Body of pancreas (tissue), 4 donors: ENCODE measurements at regions not wholly inside any gene's neighbourhood (a gene's known extent, or its start where the extent isn't known, plus 50 kb on each side); places are given as distances from the start of the nearest gene placed in this dataset.

Experiments used
- CTCF ChIP-seq, 7 experiments: fragments of 450-650 bp in 4 of 7; fragments of 200-600 bp in 3 of 7; sonication (generic) in 3 of 7; IDR thresholded peaks; one replicate each; pipeline ENCODE4 v1.5.1; 2016 to 2019; ENCODE audit warnings: antibody characterized with exemption in 7 of 7
- POLR2A ChIP-seq, 3 donors: fragments of 450-650 bp; IDR thresholded peaks; one replicate each; pipeline ENCODE4 v1.6.1; 2016; ENCODE audit warnings: antibody characterized with exemption in 3 of 3, mild to moderate bottlenecking in 2 of 3

GRCh38 chr13:106649495-106649894, 81.6 kb upstream of the ARGLU1 start:
- TF ChIP-seq CTCF (IDR thresholded peaks at IDR 0.05), result no peak
- no peak for TF ChIP-seq POLR2A (IDR thresholded peaks at IDR 0.05)
